Stimulated activated CD4-positive, alpha-beta T cell treated with anti-CD3 and anti-CD28 coated beads, Interleukin-12 subunit alpha, Interleukin-12 subunit beta, amount 100 ng/mL, for 4 hours (primary cell): ENCODE measurements at regions not wholly inside any gene's neighbourhood (a gene's known extent, or its start where the extent isn't known, plus 50 kb on each side); places are given as distances from the start of the nearest gene placed in this dataset.
"Not testable (repeated sequence)": the region's sequence is repeated elsewhere in the genome, so short reads cannot be mapped to it uniquely, and the experiment has no call there.

Source experiments
- DNase-seq: peaks from one replicate; pipeline ENCODE4 v3.0.0-alpha.2; 2020

DNA sequence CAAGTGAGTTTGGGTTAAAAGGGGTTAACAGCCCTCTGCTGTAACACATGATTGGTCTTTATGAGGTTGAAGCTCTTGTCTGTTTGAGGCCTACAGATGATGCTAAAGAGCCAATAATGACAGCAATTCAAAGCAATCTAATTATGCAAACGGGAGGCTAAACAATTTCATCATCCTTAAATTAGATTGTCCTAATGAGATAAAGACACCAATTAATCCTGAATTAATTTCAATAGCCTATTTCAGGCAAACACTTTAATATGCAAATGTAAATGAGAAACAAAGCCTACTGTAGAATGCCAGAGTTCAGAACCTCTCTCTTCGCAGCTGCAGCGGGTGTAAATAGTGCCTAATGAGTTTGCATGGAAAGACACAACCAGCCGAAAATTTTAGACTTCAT lies 504.7 kb upstream of the PBX1 start:
- DNase-seq, result no peak

DNA sequence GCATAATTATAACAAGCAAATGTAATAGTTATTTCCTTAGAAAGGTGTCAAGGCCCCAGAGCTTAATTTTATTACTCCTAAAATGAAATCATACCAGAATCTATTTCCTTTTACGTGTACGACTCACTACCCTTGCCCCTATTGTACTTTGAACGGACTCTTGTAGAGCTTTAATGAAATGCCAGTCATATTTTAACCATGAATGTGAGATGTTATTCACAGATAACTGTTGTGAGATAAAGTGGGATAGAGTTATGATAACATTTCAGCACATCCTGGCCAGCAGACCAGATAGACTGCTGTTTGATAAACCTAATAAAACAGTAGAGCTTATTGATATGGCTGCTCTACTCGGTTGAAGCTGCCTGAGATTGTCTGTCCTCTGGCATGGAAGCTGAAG lies 500.8 kb upstream of the PBX1 start:
- no peak for DNase-seq

DNA sequence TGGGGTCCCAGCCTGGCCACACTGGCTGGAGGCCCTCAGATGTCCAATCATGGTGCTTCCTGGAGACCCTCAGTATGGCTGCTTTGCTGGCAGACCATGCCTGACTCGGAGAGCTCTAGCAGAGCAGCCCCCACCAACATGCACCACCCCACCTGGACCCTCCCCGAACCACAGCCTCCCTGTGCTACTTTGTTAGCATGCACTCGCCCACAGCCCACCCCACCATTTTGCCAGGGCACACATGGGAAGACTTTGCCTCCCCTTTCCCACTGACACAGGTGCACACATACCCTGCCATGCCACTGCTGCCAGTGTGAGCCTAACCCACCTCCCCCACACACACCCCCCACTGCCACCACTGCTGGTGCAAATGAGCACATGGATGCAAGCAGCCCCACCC lies 497.5 kb upstream of the PBX1 start:
- DNase-seq, result no peak

DNA sequence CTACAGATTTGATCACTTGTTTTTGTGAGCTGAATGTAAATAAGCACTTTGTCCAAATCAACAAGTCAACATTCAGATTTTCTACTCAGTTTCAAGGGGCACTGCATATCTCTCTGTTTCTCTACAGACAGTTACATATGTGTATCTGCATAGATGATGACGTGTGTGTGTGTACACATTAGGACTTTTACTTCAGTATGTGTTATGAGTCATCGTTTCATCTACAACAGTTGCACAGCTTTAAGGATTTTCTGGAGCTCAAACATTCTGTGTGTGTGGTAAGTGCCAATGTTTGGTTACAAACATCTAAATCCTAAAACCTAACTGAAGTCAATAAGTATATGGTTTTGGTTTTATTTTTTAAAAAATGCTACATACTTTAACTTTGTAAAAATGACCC lies 494.5 kb upstream of the PBX1 start:
- DNase-seq, result no peak

DNA sequence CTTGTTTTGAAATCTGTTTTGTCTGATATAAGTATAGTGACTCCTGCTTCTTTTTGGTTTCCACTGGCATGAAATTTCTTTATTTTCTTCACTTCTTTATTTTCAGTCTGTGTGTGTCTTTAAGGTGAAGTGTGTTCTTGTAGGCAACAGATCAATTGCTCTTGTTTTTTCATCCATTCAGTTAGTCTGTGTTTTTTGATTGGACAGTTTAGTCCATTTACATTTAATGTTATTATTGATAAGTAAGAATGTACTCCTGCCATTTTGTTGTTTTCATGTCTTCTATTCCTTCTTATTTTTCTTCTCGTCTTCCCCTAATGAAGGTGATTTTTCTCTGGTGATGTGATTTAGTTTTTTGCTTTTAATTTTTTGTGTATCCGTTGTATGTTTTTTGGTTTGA lies 487.7 kb upstream of the PBX1 start:
- DNase-seq, result no peak

DNA sequence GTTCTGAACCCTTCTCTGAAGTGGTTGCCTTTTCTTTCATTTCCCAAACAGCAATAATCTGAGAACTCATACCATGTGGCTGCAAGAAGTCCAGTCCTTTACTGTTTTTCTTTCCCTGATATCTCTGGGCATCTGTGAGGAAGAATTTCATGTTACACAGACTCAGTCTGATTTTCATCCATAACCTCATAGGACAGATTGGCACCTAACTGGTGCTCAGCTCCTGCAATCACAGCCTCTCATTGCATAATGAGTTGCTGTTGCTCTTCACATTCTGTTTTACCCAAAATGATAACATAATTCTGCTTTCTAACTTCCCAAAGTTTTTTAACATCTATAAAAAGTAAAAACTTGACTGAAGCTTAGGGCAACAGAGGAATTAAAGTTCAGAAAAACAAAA lies 472.2 kb upstream of the PBX1 start:
- DNase-seq, result no peak

DNA sequence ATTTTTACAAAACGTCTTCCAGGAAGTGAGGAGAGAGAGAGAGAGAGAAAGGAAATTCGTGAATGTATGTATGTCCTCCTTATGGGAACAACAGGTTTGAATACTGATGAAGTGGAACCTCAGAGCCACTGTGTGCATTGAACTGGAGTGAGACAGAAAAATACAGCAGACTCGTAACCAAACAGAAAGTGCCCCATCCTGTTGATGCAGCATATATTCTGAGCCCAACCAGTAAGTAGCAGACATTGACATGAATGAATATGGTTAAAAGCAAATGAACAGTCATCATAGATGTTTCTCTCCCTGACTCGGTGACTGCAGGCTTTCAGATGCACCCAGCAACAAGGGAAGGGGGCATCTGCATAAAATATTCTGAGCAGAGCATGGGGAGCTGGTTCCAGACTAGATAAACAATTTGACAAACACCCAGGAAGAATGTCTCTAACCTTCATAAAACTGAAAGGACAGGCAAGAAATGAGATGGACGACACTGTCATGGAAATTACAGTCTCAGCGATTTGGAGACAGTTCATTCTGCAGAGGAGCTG lies 471.0 kb upstream of the PBX1 start:
- DNase-seq, result no peak

DNA sequence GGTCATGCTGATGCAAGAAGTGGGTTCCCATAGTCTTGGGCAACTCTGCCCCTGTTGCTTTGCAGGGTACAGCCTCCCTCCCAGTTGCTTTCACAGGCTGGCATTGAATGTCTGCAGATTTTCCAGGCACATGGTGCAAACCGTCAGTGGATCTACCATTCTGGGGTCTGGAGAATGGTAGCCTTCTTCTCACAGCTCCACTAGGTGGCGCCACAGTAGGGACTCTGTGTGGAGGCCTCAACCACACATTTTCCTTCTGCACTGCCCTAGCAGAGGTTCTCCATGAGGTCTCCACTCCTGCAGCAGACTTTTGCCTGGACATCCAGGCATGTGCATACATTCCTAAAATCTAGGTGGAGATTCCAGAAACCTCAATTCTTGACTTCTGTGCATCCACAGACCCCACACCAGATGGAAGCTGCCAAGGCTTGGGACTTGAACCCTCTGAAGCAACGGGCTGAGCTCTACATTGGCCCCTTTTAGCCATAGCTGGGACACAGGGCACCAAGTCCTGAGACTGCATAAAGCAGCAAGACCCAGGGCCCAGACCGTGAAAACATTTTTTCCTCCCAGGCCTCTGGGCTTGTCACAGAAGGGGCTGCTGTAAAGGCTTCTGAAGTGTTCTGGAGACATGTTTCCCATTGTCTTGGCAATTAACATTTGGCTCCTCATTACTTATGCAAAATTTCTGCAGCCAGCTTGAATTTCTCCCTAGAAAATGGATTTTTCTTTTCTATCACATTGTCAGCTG lies 466.2 kb upstream of the PBX1 start:
- DNase-seq, result no peak

DNA sequence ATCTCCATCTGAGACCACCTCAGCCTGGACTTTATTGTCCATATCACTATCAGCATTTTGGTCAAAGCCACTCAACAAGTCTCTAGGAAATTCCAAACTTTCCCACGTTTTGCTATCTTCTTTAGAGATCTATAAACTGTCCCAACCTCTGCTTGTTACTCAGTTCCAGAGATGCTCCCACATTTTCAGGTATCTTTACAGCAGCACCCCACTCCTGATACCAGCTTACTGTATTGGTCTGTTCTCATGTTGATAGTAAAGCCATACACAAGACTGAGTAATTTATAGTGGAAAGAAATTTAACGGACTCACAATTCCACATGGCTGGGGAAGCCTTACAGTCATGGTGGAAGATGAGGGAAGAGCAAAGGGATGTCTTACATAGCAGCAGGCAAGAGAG lies 465.4 kb upstream of the PBX1 start:
- DNase-seq, result no peak

DNA sequence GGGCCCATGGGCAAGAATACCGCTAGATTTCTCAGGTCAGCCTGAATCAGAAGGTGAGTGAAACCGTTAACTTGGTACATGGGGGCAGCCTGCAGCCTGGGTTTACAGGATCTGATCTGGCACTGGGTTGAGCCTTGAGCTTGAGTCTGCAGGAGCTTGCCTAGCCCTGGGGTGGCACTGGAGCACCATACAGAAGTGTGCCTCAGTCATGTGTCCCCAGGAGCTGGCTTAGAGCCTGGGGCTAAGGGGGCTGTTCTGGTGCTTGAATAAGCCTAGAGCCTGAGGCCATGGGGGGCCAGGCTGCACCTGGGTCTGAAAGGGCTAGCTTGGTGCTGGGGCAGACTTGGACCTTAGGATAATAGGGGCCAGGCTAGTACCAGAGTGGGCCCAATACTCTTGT lies 457.2 kb upstream of the PBX1 start:
- DNase-seq, result no peak

DNA sequence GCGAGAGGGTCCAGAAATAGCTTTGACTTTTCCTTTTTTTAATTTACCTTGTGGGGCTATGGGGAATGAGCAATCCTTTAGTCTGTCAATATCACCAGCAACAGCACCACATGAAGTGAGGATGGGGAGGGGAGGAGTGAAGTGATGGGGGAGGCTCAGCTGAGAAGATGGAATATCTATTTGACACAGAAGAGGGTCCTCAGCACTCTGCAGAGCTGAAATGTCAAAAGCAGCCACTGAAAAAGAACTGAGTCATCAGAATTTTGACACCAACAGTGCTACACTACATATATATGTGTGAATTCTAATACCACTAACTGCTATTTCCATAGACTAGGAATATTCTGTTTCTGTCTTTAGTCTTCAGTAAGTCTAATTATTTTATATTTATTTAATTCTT lies 427.0 kb upstream of the PBX1 start:
- no peak for DNase-seq

DNA sequence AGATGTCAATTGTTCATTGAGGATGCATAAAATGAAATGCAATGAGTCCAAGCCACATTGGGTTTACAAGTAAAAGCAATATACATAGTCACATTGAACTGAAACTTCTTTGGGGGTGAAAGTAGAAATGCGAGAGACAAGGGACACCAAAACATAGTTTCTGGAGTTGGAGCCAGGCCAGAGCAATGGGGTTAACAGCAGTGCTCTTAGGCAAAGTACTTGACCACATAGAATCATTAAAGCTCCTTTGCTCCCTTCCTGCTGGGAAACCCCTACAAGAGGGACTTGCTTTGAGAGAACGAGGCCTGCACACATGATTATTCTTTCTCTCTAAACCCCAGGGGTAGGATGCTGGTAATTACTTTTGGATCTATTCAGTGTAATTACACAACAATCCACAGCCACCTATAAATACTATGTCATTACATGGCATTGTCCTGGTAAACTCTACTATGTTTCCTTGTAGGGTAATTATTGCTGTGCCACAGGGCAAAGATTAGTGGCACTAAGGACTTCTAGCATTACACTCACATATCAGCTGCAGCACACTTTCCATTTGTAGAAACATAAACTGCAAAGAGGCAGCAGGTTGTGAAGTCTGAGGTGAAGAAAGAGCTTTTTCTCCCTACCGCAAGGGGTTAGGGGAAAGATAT lies 421.6 kb upstream of the PBX1 start:
- no peak for DNase-seq

DNA sequence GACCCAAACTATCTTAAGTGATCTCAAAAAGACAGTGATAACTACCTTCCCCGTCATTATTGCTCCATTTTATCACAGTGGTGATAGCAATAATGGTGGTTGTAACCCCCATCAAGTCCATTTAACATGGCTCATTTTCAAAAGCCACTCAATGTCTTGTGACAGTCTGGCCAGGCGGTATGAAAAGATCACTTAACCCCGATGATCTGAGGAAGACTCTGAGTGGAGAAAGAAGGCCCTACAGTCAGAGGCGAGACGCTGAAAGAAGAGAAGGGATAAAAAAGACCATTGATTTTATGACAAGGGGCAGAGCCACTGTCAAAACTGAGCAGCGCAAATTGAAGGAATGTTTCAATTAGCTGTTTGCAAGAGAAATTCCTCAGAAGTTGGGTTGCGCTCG lies 417.2 kb upstream of the PBX1 start:
- DNase-seq, result no peak

DNA sequence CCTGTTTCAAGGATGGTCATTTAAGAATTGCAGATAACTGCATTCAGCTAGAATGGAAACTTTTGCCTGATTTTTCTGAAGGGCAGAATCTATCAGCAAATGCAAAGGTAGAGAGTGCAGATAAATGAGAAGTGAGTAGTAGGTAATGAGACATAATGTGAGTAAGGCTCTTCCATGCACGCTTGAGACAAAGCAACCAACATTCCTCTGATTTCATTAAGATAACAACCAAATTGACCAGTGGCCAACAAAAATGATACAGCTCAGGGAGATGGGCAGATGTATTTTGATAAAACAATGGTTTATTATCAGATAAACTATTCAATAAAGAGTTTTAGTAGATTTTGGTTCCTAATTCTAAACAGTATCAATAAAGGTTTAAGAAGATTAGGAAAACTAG lies 404.4 kb upstream of the PBX1 start:
- no peak for DNase-seq

DNA sequence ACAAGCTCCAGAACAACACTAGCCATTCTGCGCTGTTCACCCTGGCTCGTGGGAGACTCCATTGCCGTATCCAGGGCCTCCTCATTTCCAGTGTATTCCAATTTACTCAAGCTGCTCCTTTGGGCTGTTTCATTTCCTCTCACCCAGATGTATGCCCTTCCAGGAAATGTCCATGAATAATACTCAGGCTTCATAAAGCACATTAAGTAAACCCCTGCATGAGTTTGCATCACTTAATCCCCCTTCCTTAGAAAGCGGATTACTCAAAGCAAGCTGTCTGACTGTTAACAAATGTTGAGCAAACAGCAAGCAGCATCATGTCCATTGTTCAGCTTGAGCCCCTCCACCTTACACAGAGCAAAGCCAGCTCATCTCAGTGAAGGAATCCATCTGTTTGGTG lies 403.6 kb upstream of the PBX1 start:
- DNase-seq, result no peak

DNA sequence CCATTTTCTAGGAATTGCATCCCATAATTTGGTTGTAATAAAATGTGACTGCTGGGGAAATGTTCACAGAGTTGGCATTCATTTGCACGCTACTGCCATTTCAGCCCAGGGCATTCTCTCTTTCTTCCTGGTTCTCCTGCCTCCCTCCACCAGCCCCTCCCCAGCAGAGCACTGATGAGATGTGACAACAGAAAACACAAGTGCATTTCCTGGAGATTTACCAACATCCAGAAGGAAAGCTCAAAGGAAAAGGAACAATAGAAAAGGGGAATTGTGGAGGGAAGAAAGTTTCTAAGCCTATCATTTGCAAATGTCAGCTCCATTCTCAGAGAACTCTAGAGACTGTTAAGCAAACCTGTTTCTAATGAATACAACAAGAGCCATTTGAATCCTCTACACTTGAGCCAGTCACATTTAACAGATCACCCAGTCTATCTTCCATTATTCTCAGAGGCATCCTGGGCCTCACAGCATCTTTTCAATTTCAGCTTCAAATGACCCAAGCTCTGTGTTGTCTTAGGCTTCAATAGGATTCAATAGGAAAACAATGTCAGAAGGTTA lies 395.6 kb upstream of the PBX1 start:
- DNase-seq, result no peak

DNA sequence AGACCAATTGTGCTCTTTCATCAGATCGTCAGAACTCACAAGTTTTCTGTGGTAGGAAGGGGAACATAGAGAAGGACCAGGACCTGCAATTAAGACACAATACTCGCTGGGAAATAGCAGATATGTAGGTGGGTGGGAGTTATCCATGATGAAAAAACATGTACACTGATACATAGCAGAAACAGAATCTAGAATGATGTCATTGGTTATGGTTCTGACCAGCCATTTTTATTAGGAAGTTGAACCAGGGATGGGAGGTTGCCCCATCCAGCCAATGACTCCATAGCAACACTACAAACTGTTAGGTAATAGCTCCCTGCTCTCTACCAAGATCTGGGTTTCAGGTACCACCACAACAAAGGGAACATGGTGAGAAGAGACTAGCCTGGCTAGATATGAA lies 393.5 kb upstream of the PBX1 start:
- DNase-seq, result no peak

DNA sequence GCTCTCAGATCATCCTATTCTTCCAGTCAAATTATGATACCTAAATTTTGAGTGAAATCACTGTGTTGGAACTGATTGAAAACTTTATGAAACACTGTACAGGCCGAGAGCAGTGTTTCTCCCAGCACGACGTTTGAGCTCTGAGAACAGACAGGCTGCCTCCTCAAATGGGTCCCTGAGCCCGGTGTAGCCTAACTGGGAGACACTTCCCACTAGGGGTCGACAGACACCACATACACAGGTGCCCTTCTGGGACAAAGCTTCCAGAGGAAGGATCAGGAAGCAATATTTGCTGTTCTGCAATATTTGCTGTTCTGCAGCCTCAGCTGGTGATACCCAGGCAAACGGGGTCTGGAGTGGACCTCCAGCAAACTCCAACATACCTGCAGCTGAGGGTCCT lies 392.5 kb upstream of the PBX1 start:
- DNase-seq, result not testable (repeated sequence)

DNA sequence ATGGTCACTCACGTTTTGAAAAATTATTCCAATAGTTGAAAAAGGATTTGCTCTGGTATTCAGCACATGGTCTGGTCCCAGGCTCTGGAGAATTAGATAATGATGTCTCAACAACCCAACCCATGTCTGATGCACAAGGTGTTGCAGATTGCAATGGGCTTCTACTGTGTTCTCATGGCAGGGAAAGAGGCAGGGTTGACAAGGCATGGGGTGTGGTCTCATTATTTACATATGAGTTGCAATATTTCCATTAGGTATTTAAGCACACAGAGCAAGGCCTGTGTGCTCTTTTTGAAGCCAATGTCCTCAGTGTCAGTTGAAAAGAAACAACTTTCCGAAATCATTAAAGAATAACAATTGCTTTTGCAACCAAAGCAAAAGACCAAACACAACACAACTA lies 381.9 kb upstream of the PBX1 start:
- no peak for DNase-seq

DNA sequence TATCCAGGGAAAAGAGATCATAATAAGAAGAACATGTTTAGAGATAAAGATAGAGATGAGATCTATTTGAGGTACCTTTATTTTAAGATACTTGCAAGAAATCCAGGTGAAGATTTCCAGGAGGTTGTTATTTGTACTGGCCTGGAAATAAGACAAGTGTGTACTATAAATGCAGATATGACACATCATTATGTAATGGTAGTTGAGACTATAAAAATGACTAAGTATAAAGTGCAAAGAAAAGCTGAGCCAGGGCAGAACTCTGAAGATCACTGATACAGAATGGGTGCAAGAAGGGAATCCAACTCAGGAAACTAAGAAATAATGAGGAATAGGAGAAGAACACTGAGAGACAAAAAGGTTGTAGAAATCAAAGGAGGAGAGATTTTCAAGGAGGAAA lies 378.2 kb upstream of the PBX1 start:
- no peak for DNase-seq

DNA sequence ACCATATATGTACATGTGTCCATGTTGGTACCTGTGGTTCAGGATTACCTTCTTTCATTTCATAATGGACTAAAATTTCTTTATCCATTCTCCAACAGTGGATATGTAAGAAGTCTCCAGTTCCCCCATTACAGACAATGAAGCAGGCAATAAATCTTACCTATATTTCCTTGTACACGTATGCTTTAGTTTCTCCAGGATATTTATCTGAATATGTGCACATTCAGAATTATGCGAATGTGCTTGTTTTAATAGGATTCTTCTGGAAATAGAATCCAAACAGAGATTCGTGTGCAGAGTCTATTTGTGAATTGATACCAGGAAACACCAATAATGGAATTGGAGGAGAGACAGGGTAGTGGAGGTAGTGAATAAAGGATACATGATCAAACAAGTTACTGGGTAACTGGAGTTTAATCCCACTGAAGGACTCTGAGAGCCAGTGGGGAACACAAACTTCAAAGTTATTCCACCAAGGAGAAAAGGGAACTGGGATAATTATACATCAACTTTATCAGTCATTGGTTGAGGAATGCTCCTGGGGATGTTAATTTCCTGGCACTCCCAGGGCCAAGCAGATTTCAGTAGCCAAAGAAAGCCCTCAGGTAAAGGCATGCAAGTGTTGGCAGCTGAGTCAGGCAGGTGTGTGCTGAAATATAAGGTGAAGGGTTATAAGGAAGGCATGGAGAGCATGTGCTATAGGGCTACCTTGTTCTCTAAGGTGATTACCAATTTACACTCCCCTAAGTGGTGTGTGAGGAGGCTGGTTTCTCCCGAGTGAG lies 374.9 kb upstream of the PBX1 start:
- DNase-seq, result no peak

DNA sequence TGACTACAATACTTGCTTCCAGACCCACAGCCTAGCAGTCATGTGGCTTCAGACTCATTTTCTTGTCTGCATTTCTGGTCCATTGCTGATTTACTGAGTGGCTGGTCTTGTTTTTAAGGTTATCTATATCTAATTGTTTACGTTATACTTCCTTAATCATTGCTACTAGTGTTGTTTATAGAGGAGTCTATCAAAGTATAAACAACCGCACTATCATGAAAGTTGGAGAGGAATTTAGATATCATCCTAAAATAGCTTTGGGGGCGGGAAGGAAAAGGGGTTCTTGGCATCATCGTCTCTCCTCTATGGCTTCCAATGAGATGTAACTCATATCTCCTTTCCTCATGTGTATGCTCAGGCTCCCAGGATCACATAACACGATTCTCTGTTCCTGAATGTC lies 372.1 kb upstream of the PBX1 start:
- DNase-seq, result no peak

DNA sequence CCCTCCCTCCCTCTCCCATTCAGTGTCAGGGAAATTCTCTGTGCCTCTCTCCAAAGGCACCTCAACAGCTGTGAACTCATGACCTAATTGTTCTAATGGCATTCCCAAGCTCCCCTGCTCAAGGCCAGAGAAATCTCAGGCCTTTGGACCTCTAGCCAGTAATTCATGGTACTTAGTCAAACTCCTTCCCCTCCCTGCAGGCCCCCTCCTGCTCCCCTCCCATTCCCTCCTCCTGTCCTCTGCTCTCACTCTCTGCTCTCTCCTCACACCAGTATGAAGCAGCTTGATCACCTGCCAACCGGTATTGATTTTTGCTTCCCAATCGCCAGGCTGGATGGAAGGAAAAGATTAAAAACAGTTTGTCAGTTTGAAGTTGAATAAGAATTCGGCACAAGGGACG lies 370.5 kb upstream of the PBX1 start:
- no peak for DNase-seq

DNA sequence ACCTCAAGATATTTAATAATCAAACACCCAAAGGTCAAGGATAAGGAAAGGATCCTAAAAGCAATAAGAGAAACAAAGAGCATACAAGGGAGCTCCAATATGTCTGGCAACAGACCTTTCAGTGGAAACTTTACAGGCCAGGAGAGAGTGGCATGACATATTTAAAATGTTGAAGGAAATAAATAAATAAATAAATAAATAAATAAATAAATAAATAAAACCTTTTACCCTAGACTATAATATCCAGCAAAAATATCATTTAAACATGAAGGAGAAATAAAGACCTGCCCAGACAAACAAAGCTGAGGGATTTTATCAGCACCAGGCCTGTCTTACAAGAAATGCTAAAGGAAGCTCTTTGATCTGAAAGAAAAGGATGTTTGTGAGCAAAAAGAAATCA lies 367.8 kb upstream of the PBX1 start:
- no peak for DNase-seq
